ENCODE measurements at regions not wholly inside any gene's neighbourhood (a gene's known extent, or its start where the extent isn't known, plus 50 kb on each side); places are given as distances from the start of the nearest gene placed in this dataset.

DNA sequence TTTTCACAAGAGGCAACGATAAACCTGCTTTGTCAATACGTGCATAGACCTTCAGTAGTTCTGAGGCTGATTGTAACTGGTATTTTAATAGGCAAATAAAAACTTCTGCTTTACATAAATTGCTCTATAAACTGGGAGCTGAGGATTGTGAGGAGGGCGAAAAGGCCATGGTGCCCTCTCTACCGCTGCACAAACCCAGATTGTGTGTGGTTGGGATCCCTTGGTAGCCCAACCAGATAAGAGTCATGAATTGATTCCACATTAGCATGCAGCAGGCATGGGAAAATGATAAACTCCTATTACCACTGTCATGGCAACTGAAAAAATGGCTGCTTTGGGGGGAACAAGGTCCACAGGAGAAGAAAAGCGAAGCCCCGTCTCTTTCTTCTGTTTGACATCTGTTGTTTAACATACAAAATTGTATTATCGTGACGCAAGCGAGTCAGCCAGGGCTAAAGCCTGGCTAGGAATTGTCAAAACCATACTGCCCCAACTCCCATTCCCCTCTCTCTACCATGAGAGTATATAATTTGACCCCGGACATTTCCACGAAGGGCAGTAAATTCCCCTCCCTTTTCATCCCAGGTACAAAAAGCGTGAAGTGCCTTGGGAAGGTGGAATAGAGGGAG is 157.8 kb upstream of the SALL4 start:
- Histone ChIP-seq H3K27ac (ENCODE audit: low read depth, low read length) (no peak overlapping the region), H3K27me3 (ENCODE audit: insufficient read depth, low read length) (no peaks in the 10 kb centered on the region), H3K79me2 (ENCODE audit: control insufficient read depth, insufficient read depth, low read length, unreplicated experiment) (no peaks in the 10 kb centered on the region), H2AFZ (ENCODE audit: low read length, unreplicated experiment) (no peak overlapping the region), H3K36me3 (ENCODE audit: insufficient read depth, low read length) (no peaks in the 10 kb centered on the region), H3K4me3 (ENCODE audit: low read depth, low read length) (no peak overlapping the region), H3K4me1 (ENCODE audit: control insufficient read depth, insufficient read depth, low read length, unreplicated experiment) (no peaks in the 10 kb centered on the region)

DNA sequence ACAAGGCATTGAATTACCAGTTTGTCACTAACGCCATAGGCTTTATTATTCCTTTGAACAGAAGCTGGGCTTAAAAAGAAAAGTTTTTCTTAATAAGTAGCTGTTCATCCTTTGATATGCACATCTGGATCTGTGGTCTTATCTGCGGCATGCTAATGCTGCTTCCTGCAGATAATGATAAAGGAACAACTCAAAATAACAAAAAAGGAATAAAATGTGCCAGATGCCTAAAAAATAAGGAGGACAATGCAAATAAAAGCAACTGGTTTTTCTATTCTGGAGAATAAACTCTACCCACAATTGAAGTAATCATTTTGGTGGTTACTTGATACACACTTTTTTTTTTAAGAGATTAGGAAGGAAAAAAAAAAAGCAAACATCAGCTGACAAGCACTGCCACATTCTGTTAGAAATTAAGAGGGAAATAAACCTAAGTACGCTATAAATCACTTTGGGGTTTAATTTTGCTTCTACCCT is 156.8 kb upstream of the SALL4 start:
- Histone ChIP-seq H3K79me2 (ENCODE audit: control insufficient read depth, insufficient read depth, low read length, unreplicated experiment) (no peaks in the 10 kb centered on the region), H3K4me1 (ENCODE audit: control insufficient read depth, insufficient read depth, low read length, unreplicated experiment) (no peaks in the 10 kb centered on the region), H2AFZ (ENCODE audit: low read length, unreplicated experiment) (no peak overlapping the region), H3K27me3 (ENCODE audit: insufficient read depth, low read length) (no peaks in the 10 kb centered on the region), H3K36me3 (ENCODE audit: insufficient read depth, low read length) (no peaks in the 10 kb centered on the region), H3K4me3 (ENCODE audit: low read depth, low read length) (no peak overlapping the region), H3K27ac (ENCODE audit: low read depth, low read length) (no peak overlapping the region)

DNA sequence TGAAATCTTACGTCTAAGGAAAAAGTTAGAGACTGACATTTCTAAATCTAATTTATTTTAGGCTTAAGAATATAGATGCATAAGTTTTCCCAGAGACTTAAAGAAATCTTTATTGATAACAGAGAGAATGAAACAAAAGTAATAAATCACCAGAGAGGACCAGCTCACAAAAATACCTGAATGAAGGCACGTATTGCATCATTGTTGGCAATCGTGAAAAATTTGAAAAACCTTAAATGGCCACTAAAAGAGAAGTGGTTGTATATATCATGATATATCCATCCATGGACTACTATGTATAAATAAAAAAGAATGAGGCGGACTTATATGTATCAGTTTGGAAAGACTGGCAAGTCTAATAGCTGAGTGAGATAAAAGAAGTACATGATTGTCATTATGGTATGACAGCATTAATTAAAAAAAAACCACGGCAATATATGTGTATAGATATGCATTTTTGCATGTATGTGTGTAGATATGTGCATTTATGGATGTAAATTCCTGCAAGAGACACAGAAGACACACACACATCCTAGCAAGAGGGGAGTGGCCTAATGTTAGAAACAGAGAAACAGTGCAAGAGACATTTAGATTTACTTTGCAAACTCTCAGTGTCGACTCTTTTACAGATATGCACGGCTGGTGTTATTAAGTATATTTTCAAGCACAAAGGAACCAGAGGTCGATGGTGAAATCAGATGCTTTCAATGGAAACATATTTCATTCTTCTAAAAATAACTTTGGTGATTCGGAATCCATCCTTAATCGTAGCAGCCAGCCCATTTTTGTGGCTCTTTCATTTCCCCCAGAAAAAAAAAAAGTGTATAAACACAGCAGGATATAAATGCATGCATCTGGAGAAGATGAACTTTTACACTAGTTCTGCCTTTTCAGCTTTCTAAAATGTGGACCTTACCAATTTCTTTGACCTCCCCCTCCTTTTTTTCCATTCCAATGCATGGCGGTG is 156.1 kb upstream of the SALL4 start:
- Histone ChIP-seq H3K4me3 (ENCODE audit: low read depth, low read length) (no peak overlapping the region), H3K4me1 (ENCODE audit: control insufficient read depth, insufficient read depth, low read length, unreplicated experiment) (no peaks in the 10 kb centered on the region), H3K27me3 (ENCODE audit: insufficient read depth, low read length) (no peaks in the 10 kb centered on the region), H3K79me2 (ENCODE audit: control insufficient read depth, insufficient read depth, low read length, unreplicated experiment) (no peaks in the 10 kb centered on the region), H3K36me3 (ENCODE audit: insufficient read depth, low read length) (no peaks in the 10 kb centered on the region), H3K27ac (ENCODE audit: low read depth, low read length) (no peak overlapping the region), H2AFZ (ENCODE audit: low read length, unreplicated experiment) (peak overlapping the region; percentile 9)

DNA sequence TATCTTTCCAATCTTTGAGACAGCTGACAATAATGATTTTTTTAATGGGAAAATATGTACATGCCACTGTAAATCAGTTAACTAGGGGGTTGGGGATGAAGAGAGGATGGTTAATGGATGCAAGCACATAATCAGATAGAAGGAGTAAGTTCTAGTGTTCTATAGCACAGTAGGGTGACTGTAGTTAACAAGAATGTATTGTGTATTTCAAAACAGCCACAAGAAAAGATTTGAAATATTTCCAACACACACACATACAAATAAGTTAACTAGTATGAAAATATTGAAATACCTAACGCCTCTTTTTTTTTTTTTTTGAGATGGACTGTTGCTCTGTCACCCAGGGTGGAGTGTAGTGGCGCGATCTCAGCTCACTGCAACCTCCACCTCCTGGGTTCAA is 153.4 kb upstream of the SALL4 start:
- no peaks in the 10 kb centered on the region for H3K79me2 ChIP-seq (ENCODE audit: control insufficient read depth, insufficient read depth, low read length, unreplicated experiment)
- no peak overlapping the region for H3K4me3 ChIP-seq (ENCODE audit: low read depth, low read length)
- no peak overlapping the region for H2AFZ ChIP-seq (ENCODE audit: low read length, unreplicated experiment)
- H3K36me3 ChIP-seq (ENCODE audit: insufficient read depth, low read length), result no peaks in the 10 kb centered on the region
- no peaks in the 10 kb centered on the region for H3K4me1 ChIP-seq (ENCODE audit: control insufficient read depth, insufficient read depth, low read length, unreplicated experiment)
- H3K27ac ChIP-seq (ENCODE audit: low read depth, low read length), result no peak overlapping the region
- H3K27me3 ChIP-seq (ENCODE audit: insufficient read depth, low read length), result no peaks in the 10 kb centered on the region

DNA sequence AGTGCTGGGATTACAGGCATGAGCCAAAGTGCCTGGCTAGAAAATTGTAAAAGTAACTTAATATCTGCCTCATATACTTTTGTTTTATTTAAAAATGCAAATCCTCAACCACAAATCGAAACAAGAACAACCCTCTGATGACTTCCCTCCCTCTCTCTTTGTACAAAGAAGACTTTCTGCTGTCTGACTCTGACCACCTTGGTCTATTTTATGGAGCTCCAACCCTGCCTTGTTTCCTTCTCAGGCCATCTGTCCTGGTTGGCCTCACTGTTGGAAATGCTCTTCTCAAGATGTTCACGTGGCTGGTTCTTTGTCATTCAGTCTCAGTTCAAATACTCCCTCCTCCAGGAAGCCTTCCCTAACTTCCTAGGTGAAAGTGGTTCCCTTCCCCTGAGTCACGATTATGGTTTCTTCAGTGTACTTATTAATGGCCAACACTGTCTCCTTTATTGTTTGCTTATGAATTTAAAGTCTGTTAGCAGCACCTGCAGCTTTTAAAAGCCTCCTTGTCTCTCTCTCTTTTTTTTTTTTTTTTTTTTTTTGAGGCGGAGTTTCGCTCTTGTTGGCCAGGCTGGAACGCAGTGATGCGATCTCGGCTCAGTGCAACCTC is 151.5 kb upstream of the SALL4 start:
- H3K79me2 ChIP-seq (ENCODE audit: control insufficient read depth, insufficient read depth, low read length, unreplicated experiment), result no peaks in the 10 kb centered on the region
- no peaks in the 10 kb centered on the region for H3K4me1 ChIP-seq (ENCODE audit: control insufficient read depth, insufficient read depth, low read length, unreplicated experiment)
- no peaks in the 10 kb centered on the region for H3K36me3 ChIP-seq (ENCODE audit: insufficient read depth, low read length)
- no peak overlapping the region for H2AFZ ChIP-seq (ENCODE audit: low read length, unreplicated experiment)
- no peaks in the 10 kb centered on the region for H3K27me3 ChIP-seq (ENCODE audit: insufficient read depth, low read length)
- H3K4me3 ChIP-seq (ENCODE audit: low read depth, low read length), result no peak overlapping the region
- H3K27ac ChIP-seq (ENCODE audit: low read depth, low read length), result no peak overlapping the region

DNA sequence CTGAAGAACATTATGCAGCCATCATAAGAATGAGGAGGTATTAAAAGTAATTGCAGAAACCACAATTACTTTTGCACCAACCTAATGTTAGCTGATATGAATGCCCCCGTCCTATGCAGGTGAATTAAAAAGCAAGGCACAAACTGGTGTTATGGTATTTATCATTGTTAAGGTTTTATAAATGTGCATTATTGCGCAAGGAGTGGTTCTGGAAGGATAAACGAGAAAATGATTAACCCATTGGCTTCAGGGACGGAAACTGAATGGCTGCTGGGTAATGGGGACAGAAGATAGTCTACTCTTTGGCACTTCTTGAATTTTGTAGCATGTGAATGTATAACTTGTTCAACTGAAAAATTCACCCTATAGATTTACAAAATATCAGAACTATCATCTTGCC is 148.6 kb upstream of the SALL4 start:
- no peaks in the 10 kb centered on the region for H3K27me3 ChIP-seq (ENCODE audit: insufficient read depth, low read length)
- no peaks in the 10 kb centered on the region for H3K4me1 ChIP-seq (ENCODE audit: control insufficient read depth, insufficient read depth, low read length, unreplicated experiment)
- H2AFZ ChIP-seq (ENCODE audit: low read length, unreplicated experiment), result no peak overlapping the region
- H3K36me3 ChIP-seq (ENCODE audit: insufficient read depth, low read length), result no peaks in the 10 kb centered on the region
- H3K79me2 ChIP-seq (ENCODE audit: control insufficient read depth, insufficient read depth, low read length, unreplicated experiment), result no peaks in the 10 kb centered on the region
- H3K4me3 ChIP-seq (ENCODE audit: low read depth, low read length), result no peak overlapping the region
- no peak overlapping the region for H3K27ac ChIP-seq (ENCODE audit: low read depth, low read length)

DNA sequence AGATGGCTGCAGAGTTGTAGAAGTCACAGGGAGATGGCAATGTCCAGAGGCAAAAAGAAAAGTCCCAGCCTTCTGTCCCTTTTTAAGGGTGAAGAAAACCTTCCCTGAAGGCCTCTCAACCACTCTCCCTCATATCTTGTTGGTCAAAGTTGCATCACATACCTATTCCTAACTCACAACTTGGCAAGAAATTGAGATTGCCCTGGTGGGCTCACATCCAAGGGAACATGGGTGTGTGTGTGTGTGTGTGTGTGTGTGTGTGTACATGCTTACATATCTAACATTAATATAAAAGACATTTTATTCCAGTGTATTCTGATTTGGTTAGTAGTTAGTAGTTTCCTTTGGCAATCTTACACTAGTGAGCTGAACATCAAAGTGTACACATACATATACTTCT is 144.3 kb upstream of the SALL4 start:
- Histone ChIP-seq H3K27ac (ENCODE audit: low read depth, low read length) (no peak overlapping the region), H3K27me3 (ENCODE audit: insufficient read depth, low read length) (no peaks in the 10 kb centered on the region), H3K4me3 (ENCODE audit: low read depth, low read length) (no peak overlapping the region), H3K36me3 (ENCODE audit: insufficient read depth, low read length) (no peaks in the 10 kb centered on the region), H3K4me1 (ENCODE audit: control insufficient read depth, insufficient read depth, low read length, unreplicated experiment) (no peaks in the 10 kb centered on the region), H2AFZ (ENCODE audit: low read length, unreplicated experiment) (no peak overlapping the region), H3K79me2 (ENCODE audit: control insufficient read depth, insufficient read depth, low read length, unreplicated experiment) (no peaks in the 10 kb centered on the region)

DNA sequence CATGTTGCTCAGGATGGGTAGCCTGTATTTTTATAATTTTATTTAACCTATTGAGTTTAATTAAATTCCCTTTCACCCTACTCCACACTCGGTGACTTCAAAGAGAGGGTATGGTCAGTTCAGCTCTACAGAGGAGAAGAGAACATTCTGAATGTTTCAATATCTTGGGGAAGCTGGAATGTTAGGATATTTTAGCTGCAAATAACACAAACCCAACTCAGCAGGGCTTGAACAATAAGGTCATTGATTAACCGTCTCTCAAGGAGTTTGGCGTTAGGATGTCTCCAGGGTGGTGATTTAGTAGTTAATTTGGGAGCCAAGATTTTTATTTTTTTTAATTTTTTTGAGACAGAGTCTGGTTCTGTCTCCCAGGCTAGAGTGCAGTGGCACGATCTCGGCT is 143.6 kb upstream of the SALL4 start:
- H3K27me3 ChIP-seq (ENCODE audit: insufficient read depth, low read length), result no peaks in the 10 kb centered on the region
- H3K4me3 ChIP-seq (ENCODE audit: low read depth, low read length), result no peak overlapping the region
- no peak overlapping the region for H2AFZ ChIP-seq (ENCODE audit: low read length, unreplicated experiment)
- H3K27ac ChIP-seq (ENCODE audit: low read depth, low read length), result no peak overlapping the region
- H3K4me1 ChIP-seq (ENCODE audit: control insufficient read depth, insufficient read depth, low read length, unreplicated experiment), result no peaks in the 10 kb centered on the region
- H3K36me3 ChIP-seq (ENCODE audit: insufficient read depth, low read length), result no peaks in the 10 kb centered on the region
- no peaks in the 10 kb centered on the region for H3K79me2 ChIP-seq (ENCODE audit: control insufficient read depth, insufficient read depth, low read length, unreplicated experiment)

DNA sequence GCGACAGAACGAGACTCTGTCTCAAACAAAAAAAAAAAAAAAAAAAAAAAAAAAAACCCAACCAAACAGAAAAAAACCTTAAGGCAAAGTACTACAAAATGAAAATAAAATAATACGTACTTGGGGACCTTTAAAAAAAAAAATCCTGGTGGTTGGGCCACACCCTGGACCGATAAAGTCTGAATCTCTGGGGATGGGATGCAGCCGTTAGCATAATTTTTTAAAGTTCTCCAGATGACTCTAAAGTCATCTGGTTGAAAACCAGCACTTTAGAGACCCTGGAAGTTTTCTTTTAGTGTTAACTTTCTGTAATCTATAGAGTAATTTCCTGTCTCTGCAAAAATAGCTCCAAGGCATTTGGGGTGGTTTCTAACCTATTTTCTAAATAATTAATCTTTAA is 142.9 kb upstream of the SALL4 start:
- Histone ChIP-seq H3K27ac (ENCODE audit: low read depth, low read length) (no peak overlapping the region), H3K4me3 (ENCODE audit: low read depth, low read length) (no peak overlapping the region), H3K27me3 (ENCODE audit: insufficient read depth, low read length) (no peaks in the 10 kb centered on the region), H3K36me3 (ENCODE audit: insufficient read depth, low read length) (no peaks in the 10 kb centered on the region), H3K4me1 (ENCODE audit: control insufficient read depth, insufficient read depth, low read length, unreplicated experiment) (no peaks in the 10 kb centered on the region), H3K79me2 (ENCODE audit: control insufficient read depth, insufficient read depth, low read length, unreplicated experiment) (no peaks in the 10 kb centered on the region), H2AFZ (ENCODE audit: low read length, unreplicated experiment) (no peak overlapping the region)

DNA sequence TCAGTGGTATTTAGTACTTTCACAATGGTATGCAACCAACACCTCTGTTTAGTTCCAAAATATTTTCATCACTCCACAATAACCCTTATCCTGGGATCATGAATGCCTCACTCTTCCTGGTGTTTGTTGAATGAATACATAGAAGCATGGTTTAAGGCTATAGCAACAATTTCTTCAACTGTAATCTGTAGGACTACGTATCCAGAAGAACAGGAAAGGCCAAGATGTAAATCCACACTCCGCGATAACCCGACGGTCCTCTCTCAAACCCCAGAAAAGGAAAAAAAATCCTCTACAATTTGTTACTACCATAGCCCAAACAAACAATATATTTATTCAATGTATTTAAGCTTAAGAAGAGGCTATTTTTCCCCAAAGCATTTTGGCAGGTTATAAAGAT is 141.4 kb upstream of the SALL4 start:
- H2AFZ ChIP-seq (ENCODE audit: low read length, unreplicated experiment), result no peak overlapping the region
- no peaks in the 10 kb centered on the region for H3K27me3 ChIP-seq (ENCODE audit: insufficient read depth, low read length)
- H3K79me2 ChIP-seq (ENCODE audit: control insufficient read depth, insufficient read depth, low read length, unreplicated experiment), result no peaks in the 10 kb centered on the region
- peaks cover 7% of the 10 kb centered on the region for H3K4me1 ChIP-seq (ENCODE audit: control insufficient read depth, insufficient read depth, low read length, unreplicated experiment)
- H3K36me3 ChIP-seq (ENCODE audit: insufficient read depth, low read length), result no peaks in the 10 kb centered on the region
- no peak overlapping the region for H3K27ac ChIP-seq (ENCODE audit: low read depth, low read length)
- H3K4me3 ChIP-seq (ENCODE audit: low read depth, low read length), result no peak overlapping the region
